ENCODE measurements at regions not wholly inside any gene's neighbourhood (a gene's known extent, or its start where the extent isn't known, plus 50 kb on each side); places are given as distances from the start of the nearest gene placed in this dataset.

DNA sequence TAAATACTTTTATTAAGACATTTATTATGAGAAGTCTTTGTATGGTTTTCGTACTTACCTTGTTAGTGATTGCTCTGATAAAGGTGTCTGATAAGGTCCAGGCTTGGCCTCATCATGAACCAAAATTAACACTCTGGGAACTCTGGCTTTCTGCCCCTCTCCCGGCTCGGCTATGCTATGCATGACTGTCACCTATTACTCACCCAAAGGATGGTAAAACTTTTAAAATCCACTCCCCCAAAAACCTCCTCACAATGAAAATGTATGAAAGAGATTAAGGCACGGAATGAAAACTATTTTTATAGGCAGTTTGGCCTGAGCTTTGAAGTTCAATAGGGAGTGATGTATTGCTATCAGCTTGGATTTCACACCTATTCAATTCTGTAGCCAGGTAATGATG lies 217.3 kb upstream of the TBX3 start:
- Histone ChIP-seq H3K9me3 (ENCODE audit: control extremely low read depth in 1 of 5, control insufficient read depth in 4 of 5, insufficient read depth in 2 of 5, low read depth in 1 of 5, low read length in 4 of 5) (peaks cover 0 to 4% (median 0%) of the 10 kb centered on the region in 5 experiments), H3K27me3 (replicated peaks in 2 of 5; ENCODE audit: control insufficient read depth in 4 of 5, insufficient read depth in 5 of 5, low read length in 4 of 5) (no peaks in the 10 kb centered on the region), H3K4me3 (ENCODE audit: control insufficient read depth in 1 of 7, extremely low read depth in 1 of 7, insufficient read depth in 4 of 7, low read depth in 2 of 7, low read length in 6 of 7) (no peak overlapping the region), H3K4me1 (ENCODE audit: control extremely low read depth in 1 of 4, control insufficient read depth in 4 of 4, insufficient read depth in 4 of 4, low read length in 3 of 4) (no peaks in the 10 kb centered on the region), H3K36me3 (ENCODE audit: control insufficient read depth in 4 of 4, insufficient read depth in 4 of 4, low read length in 3 of 4) (no peaks in the 10 kb centered on the region), H3K27ac (ENCODE audit: insufficient read depth in 1 of 2, low read depth in 1 of 2, low read length in 2 of 2, poor library complexity in 1 of 2, severe bottlenecking in 2 of 2) (no peak overlapping the region)
- ChIA-PET CTCF (no interaction called here), POLR2A (no interaction called here)
- DNase-seq = no peak
- 100% methylated on average over 1 of the region's 4 CpGs for WGBS (ENCODE audit: insufficient coverage)

DNA sequence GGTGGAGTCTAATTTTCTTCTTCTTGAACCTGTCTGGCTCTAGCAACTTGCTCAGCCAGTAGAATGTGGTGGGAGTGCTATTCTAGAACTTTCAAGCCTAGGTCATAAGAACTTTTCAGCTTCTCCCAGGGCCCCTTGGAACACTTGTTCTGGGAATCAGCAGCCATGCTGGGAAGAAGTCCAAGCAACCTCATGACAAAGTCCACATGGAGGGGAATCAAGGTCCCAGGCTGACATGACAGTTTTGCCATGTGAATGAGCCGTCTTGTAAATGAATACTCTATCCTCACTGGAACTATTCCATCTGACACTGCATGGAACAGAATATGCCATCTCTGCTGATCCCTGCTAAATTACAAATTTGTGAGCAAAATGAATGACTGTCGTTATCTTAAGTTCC lies 214.2 kb upstream of the TBX3 start:
- no peak overlapping the region for H3K27ac ChIP-seq (ENCODE audit: insufficient read depth in 1 of 2, low read depth in 1 of 2, low read length in 2 of 2, poor library complexity in 1 of 2, severe bottlenecking in 2 of 2)
- H3K4me3 ChIP-seq (ENCODE audit: control insufficient read depth in 1 of 7, extremely low read depth in 1 of 7, insufficient read depth in 4 of 7, low read depth in 2 of 7, low read length in 6 of 7) = no peak overlapping the region
- H3K27me3 ChIP-seq (replicated peaks in 2 of 5; ENCODE audit: control insufficient read depth in 4 of 5, insufficient read depth in 5 of 5, low read length in 4 of 5) = no peaks in the 10 kb centered on the region
- no peaks in the 10 kb centered on the region for H3K36me3 ChIP-seq (ENCODE audit: control insufficient read depth in 4 of 4, insufficient read depth in 4 of 4, low read length in 3 of 4)
- DNase-seq = no peak
- POLR2A ChIA-PET = no interaction called here
- no peaks in the 10 kb centered on the region for H3K4me1 ChIP-seq (ENCODE audit: control extremely low read depth in 1 of 4, control insufficient read depth in 4 of 4, insufficient read depth in 4 of 4, low read length in 3 of 4)
- H3K9me3 ChIP-seq (ENCODE audit: control extremely low read depth in 1 of 5, control insufficient read depth in 4 of 5, insufficient read depth in 2 of 5, low read depth in 1 of 5, low read length in 4 of 5) = no peaks in the 10 kb centered on the region
- 92% methylated on average over 1 of the region's 2 CpGs for WGBS (ENCODE audit: insufficient coverage)
- CTCF ChIA-PET = interaction anchor here (0.8 to 1.7 kb wide), 3 partner anchors 9 to 20 kb away, joined by 3 to 5 read pairs (median 3); no protein-coding TSS in a partner anchor

GRCh38 chr12:114895827-114896226 lies 211.9 kb upstream of the TBX3 start:
- no peak for DNase-seq
- H3K27me3 ChIP-seq (replicated peaks in 2 of 5; ENCODE audit: control insufficient read depth in 4 of 5, insufficient read depth in 5 of 5, low read length in 4 of 5) = peaks cover 0 to 2% (median 0%) of the 10 kb centered on the region in 5 experiments
- no CpG with 5 or more reads among the region's 5 CpGs for WGBS (ENCODE audit: insufficient coverage)
- CTCF ChIA-PET = no interaction called here
- H3K27ac ChIP-seq (ENCODE audit: insufficient read depth in 1 of 2, low read depth in 1 of 2, low read length in 2 of 2, poor library complexity in 1 of 2, severe bottlenecking in 2 of 2) = no peak overlapping the region
- H3K36me3 ChIP-seq (ENCODE audit: control insufficient read depth in 4 of 4, insufficient read depth in 4 of 4, low read length in 3 of 4) = no peaks in the 10 kb centered on the region
- H3K9me3 ChIP-seq (ENCODE audit: control extremely low read depth in 1 of 5, control insufficient read depth in 4 of 5, insufficient read depth in 2 of 5, low read depth in 1 of 5, low read length in 4 of 5) = no peaks in the 10 kb centered on the region
- no peak overlapping the region for H3K4me3 ChIP-seq (ENCODE audit: control insufficient read depth in 1 of 7, extremely low read depth in 1 of 7, insufficient read depth in 4 of 7, low read depth in 2 of 7, low read length in 6 of 7)
- no peaks in the 10 kb centered on the region for H3K4me1 ChIP-seq (ENCODE audit: control extremely low read depth in 1 of 4, control insufficient read depth in 4 of 4, insufficient read depth in 4 of 4, low read length in 3 of 4)
- POLR2A ChIA-PET = no interaction called here

- no peaks in the 10 kb centered on the region for H3K9me3 ChIP-seq (ENCODE audit: control extremely low read depth in 1 of 5, control insufficient read depth in 4 of 5, insufficient read depth in 2 of 5, low read depth in 1 of 5, low read length in 4 of 5)
- H3K27ac ChIP-seq (ENCODE audit: insufficient read depth in 1 of 2, low read depth in 1 of 2, low read length in 2 of 2, poor library complexity in 1 of 2, severe bottlenecking in 2 of 2) = no peak overlapping the region
- DNase-seq = no peak
- no peaks in the 10 kb centered on the region for H3K4me1 ChIP-seq (ENCODE audit: control extremely low read depth in 1 of 4, control insufficient read depth in 4 of 4, insufficient read depth in 4 of 4, low read length in 3 of 4)
- H3K27me3 ChIP-seq (replicated peaks in 2 of 5; ENCODE audit: control insufficient read depth in 4 of 5, insufficient read depth in 5 of 5, low read length in 4 of 5) = peaks cover 0 to 2% (median 0%) of the 10 kb centered on the region in 5 experiments
- ChIA-PET CTCF (no interaction called here), POLR2A (no interaction called here)
- H3K4me3 ChIP-seq (ENCODE audit: control insufficient read depth in 1 of 7, extremely low read depth in 1 of 7, insufficient read depth in 4 of 7, low read depth in 2 of 7, low read length in 6 of 7) = no peak overlapping the region
- WGBS (ENCODE audit: insufficient coverage) = 98% methylated on average over 4 of the region's 4 CpGs
- no peaks in the 10 kb centered on the region for H3K36me3 ChIP-seq (ENCODE audit: control insufficient read depth in 4 of 4, insufficient read depth in 4 of 4, low read length in 3 of 4)
Measured at GRCh38 chr12:114895081-114895480, 211.1 kb upstream of the TBX3 start.

GRCh38 chr12:114894076-114894475 lies 210.1 kb upstream of the TBX3 start:
- Histone ChIP-seq H3K27me3 (replicated peaks in 2 of 5; ENCODE audit: control insufficient read depth in 4 of 5, insufficient read depth in 5 of 5, low read length in 4 of 5) (peaks cover 0 to 2% (median 0%) of the 10 kb centered on the region in 5 experiments), H3K27ac (ENCODE audit: insufficient read depth in 1 of 2, low read depth in 1 of 2, low read length in 2 of 2, poor library complexity in 1 of 2, severe bottlenecking in 2 of 2) (no peak overlapping the region), H3K4me3 (ENCODE audit: control insufficient read depth in 1 of 7, extremely low read depth in 1 of 7, insufficient read depth in 4 of 7, low read depth in 2 of 7, low read length in 6 of 7) (no peak overlapping the region), H3K4me1 (ENCODE audit: control extremely low read depth in 1 of 4, control insufficient read depth in 4 of 4, insufficient read depth in 4 of 4, low read length in 3 of 4) (no peaks in the 10 kb centered on the region), H3K9me3 (ENCODE audit: control extremely low read depth in 1 of 5, control insufficient read depth in 4 of 5, insufficient read depth in 2 of 5, low read depth in 1 of 5, low read length in 4 of 5) (no peaks in the 10 kb centered on the region), H3K36me3 (ENCODE audit: control insufficient read depth in 4 of 4, insufficient read depth in 4 of 4, low read length in 3 of 4) (no peaks in the 10 kb centered on the region)
- CTCF ChIA-PET = no interaction called here
- no peak for DNase-seq
- POLR2A ChIA-PET = no interaction called here
- 95% methylated on average over 2 of the region's 3 CpGs for WGBS (ENCODE audit: insufficient coverage)

DNA sequence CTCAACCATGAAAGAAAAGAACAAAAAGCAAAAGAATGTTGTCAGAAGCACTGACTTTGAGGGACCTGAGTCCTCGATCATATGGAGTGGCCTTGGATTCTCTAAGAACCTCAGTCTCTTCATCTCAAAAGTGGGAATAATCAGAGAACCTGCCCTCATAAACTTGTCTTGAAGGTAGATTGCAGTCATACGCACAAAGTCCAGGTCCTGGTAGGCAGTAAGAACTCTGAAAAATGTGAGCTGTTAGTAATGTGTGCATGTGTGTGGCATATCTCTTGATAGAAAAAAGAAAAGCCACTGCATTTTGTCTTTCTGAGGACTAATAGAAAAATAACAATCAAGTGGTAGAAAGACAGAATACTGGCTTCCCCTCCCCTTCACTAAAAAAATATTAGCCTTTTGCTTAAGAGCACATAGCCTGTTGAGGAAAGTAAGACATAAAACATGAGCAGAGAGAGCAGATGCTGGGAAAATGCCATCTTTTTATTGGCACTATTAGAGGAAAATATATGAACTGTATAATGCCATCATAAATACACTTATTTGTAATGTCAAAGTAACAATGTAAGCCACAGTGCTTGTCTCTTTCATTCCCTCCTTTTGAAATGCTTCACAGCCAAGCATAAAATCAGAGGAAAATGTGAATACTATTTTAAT lies 205.1 kb upstream of the TBX3 start:
- Histone ChIP-seq H3K27me3 (replicated peaks in 2 of 5; ENCODE audit: control insufficient read depth in 4 of 5, insufficient read depth in 5 of 5, low read length in 4 of 5) (peaks cover 0 to 2% (median 0%) of the 10 kb centered on the region in 5 experiments), H3K36me3 (ENCODE audit: control insufficient read depth in 4 of 4, insufficient read depth in 4 of 4, low read length in 3 of 4) (no peaks in the 10 kb centered on the region), H3K9me3 (ENCODE audit: control extremely low read depth in 1 of 5, control insufficient read depth in 4 of 5, insufficient read depth in 2 of 5, low read depth in 1 of 5, low read length in 4 of 5) (no peaks in the 10 kb centered on the region), H3K4me3 (ENCODE audit: control insufficient read depth in 1 of 7, extremely low read depth in 1 of 7, insufficient read depth in 4 of 7, low read depth in 2 of 7, low read length in 6 of 7) (no peak overlapping the region), H3K27ac (ENCODE audit: insufficient read depth in 1 of 2, low read depth in 1 of 2, low read length in 2 of 2, poor library complexity in 1 of 2, severe bottlenecking in 2 of 2) (no peak overlapping the region), H3K4me1 (ENCODE audit: control extremely low read depth in 1 of 4, control insufficient read depth in 4 of 4, insufficient read depth in 4 of 4, low read length in 3 of 4) (no peaks in the 10 kb centered on the region)
- CTCF ChIA-PET = no interaction called here
- no peak for DNase-seq
- WGBS (ENCODE audit: insufficient coverage) = 90% methylated on average over 2 of the region's 2 CpGs
- POLR2A ChIA-PET = no interaction called here

- no peak overlapping the region for H3K4me3 ChIP-seq (ENCODE audit: control insufficient read depth in 1 of 7, extremely low read depth in 1 of 7, insufficient read depth in 4 of 7, low read depth in 2 of 7, low read length in 6 of 7)
Measured at GRCh38 chr12:114888448-114888847, 204.5 kb upstream of the TBX3 start.

More at GRCh38 chr12:114888448-114888847, 204.5 kb upstream of the TBX3 start:
- H3K27ac ChIP-seq (ENCODE audit: insufficient read depth in 1 of 2, low read depth in 1 of 2, low read length in 2 of 2, poor library complexity in 1 of 2, severe bottlenecking in 2 of 2) = no peak overlapping the region
- H3K27me3 ChIP-seq (replicated peaks in 2 of 5; ENCODE audit: control insufficient read depth in 4 of 5, insufficient read depth in 5 of 5, low read length in 4 of 5) = peaks cover 0 to 2% (median 0%) of the 10 kb centered on the region in 5 experiments
- H3K9me3 ChIP-seq (ENCODE audit: control extremely low read depth in 1 of 5, control insufficient read depth in 4 of 5, insufficient read depth in 2 of 5, low read depth in 1 of 5, low read length in 4 of 5) = no peaks in the 10 kb centered on the region
- H3K36me3 ChIP-seq (ENCODE audit: control insufficient read depth in 4 of 4, insufficient read depth in 4 of 4, low read length in 3 of 4) = no peaks in the 10 kb centered on the region
- no CpG with 5 or more reads among the region's 1 CpG for WGBS (ENCODE audit: insufficient coverage)
- ChIA-PET CTCF (no interaction called here), POLR2A (no interaction called here)
- H3K4me1 ChIP-seq (ENCODE audit: control extremely low read depth in 1 of 4, control insufficient read depth in 4 of 4, insufficient read depth in 4 of 4, low read length in 3 of 4) = no peaks in the 10 kb centered on the region
- DNase-seq = no peak
